HG03575 (cell line): ENCODE measurements at regions not wholly inside any gene's neighbourhood (a gene's known extent, or its start where the extent isn't known, plus 50 kb on each side); places are given as distances from the start of the nearest gene placed in this dataset.
"Not testable (repeated sequence)": the region's sequence is repeated elsewhere in the genome, so short reads cannot be mapped to it uniquely, and the experiment has no call there.

Experiments used
- ATAC-seq: cut with Tn5 transposase; IDR thresholded peaks from one replicate; pipeline ENCODE4 v1.9.1; 2021; ENCODE audit not compliant: unreplicated experiment, insufficient number of reproducible peaks, low FRiP score; ENCODE audit errors: extremely low read depth

DNA sequence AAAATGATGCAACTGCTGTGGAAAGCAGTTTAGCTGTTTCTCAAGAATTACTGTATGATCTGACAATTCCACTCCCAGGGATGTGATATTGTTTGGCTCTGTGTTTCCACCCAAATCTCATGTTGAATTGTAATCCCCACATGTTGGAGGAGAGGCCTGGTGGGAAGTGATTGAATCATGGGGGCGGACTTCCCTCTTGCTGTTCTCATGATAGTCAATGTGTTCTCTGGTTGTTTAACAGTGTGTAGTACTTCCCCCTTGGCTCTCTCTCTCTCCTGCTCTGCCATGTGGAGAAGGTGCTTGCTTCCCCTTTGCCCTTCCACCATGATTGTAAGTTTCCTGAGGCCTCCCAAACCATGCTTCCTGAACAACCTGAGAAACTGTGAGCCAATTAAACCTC, 93.4 kb upstream of the CPM start:
- ATAC-seq = no peak

DNA sequence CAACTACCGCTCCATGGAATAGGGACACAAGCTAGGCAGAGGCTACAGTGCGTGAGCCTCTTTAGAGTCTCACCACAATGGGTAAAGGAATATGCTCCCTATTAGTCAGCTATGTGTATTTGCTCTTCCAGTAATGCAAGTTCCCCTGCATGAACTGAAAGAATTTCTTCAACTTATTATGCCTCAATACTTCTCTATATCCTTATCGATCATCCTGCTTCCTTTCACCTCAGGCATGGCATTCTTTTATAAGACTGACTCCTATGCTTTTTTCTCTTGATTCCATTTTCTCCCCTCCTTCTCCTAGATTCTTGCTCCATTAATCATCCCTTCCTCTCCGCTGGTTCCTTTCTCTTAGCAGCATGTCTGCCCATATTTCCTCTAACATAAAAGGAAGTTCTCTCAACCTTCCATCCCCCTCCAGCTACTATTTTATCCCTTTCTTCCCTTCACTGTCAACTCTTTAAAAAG, 94.5 kb upstream of the CPM start:
- no peak for ATAC-seq

DNA sequence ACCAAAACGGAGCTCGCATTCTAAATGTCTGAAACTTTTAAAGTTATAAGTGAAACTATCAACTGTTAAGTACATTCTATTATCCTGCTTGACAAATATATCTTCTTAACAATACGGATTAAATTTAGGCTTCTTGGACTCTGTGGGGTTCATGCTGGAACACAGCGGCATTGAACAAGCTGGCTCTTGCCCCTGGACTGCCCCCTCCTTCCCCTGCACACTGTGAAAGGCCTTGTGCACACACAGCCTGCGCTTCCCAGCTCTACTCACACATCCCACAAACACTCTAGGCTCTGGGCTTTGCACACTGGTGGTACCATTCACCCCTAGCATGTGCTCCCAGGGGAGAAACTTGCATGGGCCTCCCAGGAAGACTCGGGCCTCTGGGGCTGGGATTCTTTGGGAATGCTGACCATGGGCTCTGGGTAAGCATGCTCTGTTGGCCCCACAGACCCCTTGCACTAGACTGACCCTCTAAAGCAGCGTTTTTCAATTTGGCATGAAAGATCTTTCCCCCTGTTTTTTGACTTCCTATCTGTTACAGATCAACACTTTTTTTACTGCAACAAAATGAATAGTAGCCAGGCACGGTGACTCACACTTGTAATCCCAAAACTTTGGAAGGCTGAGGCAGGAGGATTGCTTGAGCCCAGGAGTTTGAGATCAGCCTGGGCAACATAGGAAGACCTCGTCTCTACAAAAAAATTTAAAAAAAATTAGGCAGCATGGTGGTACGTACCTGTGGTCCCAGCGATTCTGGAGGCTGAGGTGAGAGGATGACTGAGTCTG, 96.2 kb upstream of the CPM start:
- ATAC-seq = no peak

DNA sequence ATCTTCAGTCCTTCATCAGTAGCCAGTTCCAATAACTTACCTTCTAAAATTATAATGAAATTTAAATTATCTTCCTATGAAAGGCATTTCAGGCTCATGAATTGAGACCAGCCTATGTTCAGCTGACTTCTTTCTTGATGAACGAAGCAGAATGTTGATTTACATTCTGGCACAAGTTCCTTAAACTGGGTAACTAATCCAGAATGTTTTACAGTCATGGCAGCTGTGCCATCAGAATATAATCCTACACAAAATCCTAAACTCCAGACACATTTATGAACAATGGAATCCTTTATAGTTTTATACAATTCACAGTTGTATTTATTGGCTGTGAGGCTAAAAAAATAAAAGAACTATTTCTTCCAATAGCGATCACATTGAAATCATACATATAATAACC, 97.3 kb upstream of the CPM start:
- ATAC-seq = no peak

DNA sequence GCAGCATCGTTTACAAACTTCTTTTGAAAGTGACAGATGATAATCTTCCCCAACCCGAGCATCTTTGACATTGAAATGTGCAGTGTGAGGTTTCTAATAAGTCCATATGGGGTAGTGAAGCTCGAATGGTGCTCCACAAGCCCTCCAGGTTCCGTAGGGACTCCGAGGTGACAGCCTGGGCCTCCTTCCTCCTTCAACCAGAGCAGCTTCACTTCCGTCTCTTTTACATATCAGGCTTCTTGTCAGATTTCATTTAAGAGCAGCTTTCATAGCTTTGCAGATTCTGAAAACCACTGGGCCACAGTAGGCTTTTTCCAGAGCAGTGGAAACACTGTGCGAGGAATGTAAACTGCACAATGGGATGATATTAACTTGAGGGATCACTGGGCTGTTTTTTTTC, 103.6 kb upstream of the CPM start:
- ATAC-seq = no peak

DNA sequence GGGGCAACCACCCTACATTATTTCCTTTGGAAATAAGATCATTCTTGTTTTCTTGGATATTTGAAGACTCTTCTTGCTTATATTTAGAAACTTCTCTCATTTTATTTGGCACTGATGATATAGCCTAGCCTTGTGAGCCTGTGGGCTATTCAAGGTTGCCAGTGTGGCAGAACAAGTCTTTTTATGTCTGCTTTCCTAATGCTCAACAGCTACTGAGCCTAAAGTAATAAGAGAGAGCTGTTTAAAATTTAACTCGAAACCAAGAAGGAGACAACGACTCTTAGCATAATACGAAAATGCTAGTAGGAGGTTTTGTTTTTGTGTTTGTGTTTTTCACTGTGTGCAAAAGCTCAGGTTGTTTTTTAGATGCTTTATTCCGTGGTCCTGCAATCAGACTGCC, 104.0 kb upstream of the CPM start:
- ATAC-seq = no peak

DNA sequence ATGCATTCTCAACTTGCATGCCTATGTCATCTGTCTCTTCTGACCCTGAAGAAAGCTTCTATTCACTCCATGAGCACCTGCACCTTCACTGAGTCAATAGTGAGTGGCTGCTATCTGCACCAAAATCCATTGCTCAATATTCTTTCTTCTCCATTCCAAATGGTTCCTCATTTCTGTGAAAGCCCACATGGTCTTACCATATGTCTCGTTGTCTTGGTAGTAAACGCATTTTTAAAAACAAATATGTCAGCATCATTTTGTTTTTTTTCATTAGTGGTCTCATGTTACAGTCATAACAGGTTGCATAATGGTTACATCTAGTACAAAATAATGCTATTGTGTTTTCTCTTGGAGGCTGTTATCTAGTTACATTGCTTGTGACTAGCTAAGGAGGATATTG, 106.9 kb upstream of the CPM start:
- no peak for ATAC-seq

DNA sequence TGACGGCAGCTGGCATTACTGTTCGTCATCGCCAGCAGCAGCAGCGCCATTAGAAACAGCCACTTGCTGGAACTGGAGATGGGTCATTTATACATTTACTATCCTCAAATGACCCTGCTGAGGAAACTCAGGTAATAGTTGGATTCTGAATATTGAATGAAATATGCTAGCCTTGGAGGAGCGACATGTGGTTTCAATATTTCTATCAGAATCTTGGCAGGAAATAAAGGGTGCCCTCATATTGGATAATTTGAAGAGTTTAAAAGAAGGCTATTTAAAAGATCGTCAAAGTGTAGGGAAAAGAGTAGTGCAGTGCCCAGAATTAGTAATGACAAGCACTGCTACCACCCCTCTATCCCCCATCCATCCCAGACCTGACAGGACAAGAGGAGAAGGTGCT, 109.6 kb upstream of the CPM start:
- ATAC-seq = no peak

DNA sequence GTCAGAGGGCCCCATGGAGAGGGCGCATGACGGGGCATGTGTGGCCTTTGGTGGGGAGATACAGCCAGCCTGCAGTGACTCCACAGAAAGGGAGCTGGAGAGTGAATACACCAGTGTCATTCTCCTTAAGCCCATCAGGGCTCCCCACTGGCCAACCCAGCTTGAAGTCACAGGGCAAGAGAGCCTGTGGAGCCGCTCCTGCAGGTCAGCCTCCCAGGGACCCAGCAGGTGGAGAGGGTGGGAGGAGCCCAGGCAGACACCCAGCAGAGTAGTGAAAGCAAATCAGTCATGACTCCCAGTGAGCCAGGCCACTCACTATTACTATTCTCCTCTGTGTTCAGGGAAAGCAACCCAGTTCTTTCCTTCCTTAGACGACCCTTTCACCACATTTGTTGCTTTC, 110.0 kb upstream of the CPM start:
- ATAC-seq = no peak

DNA sequence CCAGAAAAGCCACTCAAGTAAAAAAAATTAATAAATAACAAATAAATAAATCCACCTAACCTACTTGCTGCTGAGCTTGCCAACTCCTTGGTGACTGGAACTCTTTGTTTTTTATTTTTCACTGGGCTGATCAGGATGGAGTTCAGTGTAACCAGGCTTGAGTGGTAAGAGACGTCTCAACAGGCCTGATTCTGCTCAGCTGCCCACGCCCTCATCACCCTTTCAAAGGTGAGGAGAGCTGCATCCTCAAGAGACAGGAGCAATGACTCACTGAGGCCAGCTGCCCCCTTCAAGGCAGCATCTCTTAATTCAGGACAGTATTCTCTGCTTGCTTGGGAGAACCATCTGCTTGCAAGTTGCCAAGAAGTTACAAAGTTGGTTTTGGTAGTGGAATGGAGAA, 111.9 kb upstream of the CPM start:
- ATAC-seq = no peak

DNA sequence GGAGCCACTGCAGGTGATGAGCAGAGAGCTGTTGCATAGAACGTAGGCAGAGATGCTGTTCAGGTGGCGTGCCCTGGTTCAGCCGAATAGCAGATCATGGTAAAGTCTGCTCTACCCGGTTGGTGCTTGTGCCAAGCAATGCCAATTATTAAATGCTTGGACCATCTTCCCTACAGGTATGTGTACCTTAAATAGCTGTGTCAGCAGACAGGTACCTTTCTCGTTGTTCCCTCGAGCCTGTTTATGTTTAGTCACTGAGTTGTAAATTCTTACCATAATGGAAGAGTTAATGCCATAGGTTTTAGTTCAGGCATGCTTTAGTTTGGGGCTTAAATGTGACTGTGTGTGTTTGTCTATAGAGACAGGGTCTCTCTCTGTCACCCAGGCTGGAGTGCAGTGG, 112.5 kb upstream of the CPM start:
- ATAC-seq = no peak

DNA sequence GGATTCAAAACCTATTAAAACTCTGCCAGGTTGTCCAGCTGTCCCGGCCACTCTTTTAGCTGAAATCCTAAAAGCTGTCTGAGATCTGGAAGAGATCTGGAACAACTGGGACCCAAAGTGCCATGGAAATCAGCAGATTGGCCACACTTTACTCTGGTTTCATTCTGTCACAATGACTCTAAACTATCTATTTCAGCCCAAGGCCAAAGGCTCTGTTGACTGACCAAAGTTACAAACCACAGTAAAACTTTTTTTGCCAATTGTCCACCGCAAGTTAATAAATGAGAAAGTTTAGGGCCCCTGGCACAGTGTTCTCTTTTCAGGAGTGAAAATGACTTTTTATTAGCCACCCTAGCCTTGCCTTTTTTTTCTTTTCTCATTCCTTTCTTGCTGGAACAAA, 113.4 kb upstream of the CPM start:
- ATAC-seq = no peak

DNA sequence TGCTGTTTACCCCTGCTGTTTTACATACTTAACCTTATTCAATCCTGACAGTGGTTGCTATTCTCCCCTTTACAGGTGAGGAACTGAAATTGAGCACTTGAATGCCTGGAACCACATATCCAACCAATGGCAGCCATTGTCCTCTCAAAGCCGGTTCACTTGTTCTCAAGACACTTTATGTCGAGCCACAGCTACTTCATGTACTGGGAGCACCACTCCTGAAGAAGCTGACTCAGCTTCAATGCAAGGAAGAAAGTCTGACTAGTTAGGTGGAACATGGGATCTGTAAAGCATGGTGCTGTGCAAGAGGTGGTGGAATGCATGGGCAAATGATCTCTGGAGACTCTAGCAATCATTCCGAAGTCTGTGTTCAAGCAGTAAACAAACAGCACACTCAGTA, 113.9 kb upstream of the CPM start:
- no peak for ATAC-seq

DNA sequence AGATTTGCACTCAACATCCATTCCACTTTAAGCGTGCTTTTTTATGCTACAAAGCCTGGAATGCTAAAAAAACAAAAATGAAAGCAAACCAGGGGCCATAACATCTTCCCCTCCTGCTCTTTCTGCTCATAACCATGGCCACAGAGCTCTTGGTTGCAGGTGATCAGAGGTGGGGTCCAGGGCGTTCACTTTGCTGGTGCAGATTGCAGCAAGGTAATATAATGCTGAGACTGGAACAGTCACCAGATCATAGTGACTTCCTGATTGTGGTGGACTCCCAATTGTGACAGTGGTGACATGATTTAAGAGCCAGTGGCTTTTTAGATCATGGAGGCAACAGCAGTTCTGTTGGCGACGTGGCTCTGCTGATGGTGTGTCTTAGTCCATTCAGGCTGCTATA, 115.0 kb upstream of the CPM start:
- ATAC-seq = no peak

DNA sequence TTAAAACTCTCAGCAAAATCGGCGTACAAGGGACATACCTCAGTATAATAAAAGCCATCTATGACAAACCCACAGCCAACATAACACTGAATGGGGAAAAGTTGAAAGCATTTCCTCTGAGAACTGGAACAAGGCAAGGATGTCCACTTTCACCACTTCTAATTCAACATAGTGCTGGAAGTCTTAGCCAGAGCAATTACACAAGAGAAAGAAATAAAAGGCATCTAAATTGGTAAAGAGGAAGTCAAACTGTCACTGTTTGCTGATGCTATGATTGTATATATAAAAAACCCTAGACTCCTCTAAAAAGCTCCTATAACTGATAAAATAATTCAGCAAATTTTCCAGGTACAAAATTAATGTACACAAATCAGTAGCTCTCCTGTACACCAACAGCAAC, 116.9 kb upstream of the CPM start:
- not testable (repeated sequence) for ATAC-seq

DNA sequence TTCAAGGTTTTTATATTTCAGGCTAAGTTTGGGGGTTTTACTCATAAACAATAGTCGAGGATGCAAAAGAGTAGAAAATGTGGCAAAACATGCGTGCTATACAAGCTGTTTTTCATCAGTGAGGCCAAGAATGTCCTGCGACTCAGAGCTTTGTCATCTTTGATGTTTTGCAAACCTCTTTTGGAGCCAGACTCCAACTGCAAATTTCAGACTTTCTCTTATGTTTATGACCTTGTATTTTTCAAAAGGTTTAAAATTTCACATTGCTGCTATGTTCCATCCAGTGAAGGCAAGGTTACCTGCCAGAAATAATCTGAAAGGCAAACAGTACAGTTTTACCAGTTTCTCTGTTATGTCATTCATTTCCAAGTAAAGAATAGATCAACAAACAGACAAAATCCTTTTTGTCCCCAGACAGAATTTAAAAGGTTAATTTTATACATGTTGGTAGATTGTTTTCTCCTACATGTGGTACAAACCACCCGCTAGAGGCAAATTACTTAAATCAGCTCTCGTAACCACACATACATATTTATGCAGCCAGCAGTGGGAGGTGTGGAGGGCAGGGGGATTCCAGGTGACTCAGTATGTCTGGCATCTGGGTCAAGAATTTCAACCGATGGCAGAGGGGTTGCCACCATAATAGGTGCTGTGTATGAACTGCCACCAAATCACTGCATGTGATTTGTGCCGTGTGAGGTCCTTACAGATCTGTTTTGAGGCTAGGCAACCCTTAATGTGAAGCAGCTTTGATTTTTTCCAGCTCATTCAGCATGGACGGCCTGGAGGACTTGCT, 119.8 kb upstream of the CPM start:
- no peak for ATAC-seq

DNA sequence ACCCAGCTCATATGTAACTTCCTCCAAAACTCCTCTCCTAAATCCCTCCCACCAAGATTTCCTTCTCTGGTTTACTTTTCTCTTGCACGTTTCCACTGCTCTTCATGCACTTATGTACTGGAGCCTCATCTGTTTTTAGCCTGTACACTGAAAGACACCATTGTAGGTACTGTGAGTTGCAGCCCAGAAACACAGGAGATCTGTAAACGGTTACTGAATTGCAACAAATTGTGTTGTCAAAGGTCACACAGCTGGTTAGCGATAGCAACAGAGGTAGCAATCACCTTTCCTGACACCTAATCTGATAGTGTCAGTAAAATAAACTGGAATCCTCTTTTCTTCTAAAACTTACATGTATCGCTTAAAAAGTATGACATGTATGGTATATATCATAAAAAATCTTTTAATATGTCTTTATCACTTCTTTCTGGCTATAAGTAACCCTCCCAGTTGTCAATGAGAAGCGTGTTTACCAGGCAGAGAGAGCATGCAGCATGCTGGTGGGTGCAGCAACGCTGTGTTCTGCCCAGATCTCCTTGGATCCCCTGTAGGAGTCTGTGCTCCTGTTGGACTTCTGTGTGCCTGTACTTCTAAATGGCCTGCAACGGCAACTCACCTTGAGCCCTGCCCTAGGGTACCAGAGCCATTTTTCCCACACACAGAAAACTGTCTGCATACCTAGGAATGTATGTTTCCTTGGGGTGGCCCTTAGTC, 121.5 kb upstream of the CPM start:
- ATAC-seq = no peak

DNA sequence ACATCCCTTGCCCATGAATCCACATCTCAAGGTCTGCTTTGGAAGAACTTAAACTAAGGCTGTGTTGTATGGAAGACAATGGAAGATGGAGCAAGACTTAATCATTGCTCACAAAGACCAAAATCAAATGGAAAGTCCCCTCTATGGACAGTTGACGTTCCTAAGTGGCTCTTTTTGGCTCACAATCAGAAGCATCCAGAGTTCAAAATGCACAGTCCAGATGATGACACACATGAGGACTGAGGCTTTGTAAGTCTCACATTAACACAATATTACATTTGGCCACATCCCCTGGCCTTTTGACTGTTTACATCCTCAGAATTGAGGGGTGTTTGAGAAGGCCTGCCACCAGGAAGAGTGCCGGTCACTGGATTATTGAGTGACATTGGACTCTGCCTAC, 122.3 kb upstream of the CPM start:
- no peak for ATAC-seq

DNA sequence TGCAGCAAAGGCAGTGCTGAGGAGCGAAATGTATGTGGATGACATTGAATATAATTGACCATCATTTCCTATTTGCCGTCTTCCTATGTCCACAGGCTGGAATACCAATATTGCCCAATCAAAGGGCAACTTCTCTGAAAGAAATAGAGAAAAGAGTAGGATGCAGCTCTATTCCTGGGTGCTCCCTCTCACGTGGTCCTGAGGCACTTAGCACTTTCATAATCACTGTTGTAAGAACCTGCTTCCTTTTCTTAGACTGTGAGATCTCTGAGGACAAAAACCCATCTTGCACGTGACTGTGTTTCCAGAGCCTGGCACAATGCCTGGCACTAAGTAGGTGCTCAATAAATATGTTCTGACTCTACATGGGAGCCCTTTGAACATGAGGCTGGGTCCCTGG, 122.7 kb upstream of the CPM start:
- no peak for ATAC-seq
